ENCODE measurements at regions not wholly inside any gene's neighbourhood (a gene's known extent, or its start where the extent isn't known, plus 50 kb on each side); places are given as distances from the start of the nearest gene placed in this dataset.

- TF ChIP-seq CTCF (conservative IDR thresholded peaks at IDR 0.05 in 1 of 2, IDR thresholded peaks at IDR 0.05 in 1 of 2; ENCODE audit: extremely low read depth in 1 of 2, insufficient read depth in 1 of 2, low read depth in 1 of 2, low read length in 2 of 2) (no peak), EZH2 (IDR thresholded peaks at IDR 0.05; ENCODE audit: borderline replicate concordance, low read length) (no peak)
Measured at GRCh38 chr13:57991041-57991440, 359.5 kb downstream of the PCDH17 start.

Measured in mammary epithelial cell (primary cell).